Upper lobe of right lung (tissue), 1 donor: ENCODE measurements at regions not wholly inside any gene's neighbourhood (a gene's known extent, or its start where the extent isn't known, plus 50 kb on each side); places are given as distances from the start of the nearest gene placed in this dataset.

Experiments
- ATAC-seq: fragments of 200-7000 bp; cut with Tn5 transposase; one replicate; pipeline ENCODE4 v1.9.1; 2020; ENCODE audit warnings: mild to moderate bottlenecking, moderate library complexity
- DNase-seq: peaks from one replicate; pipeline ENCODE4 v3.0.0-alpha.2; 2020
- H3K27ac ChIP-seq: fragments of 200-600 bp; one replicate; pipeline ENCODE4 v1.8.0; 2022
- H3K27me3 ChIP-seq: fragments of 200-600 bp; one replicate; pipeline ENCODE4 v1.8.0; 2022; ENCODE audit warnings: mild to moderate bottlenecking
- H3K36me3 ChIP-seq: fragments of 200-600 bp; one replicate; pipeline ENCODE4 v1.8.0; 2022
- H3K4me1 ChIP-seq: fragments of 200-600 bp; one replicate; pipeline ENCODE4 v1.8.0; 2022
- H3K4me3 ChIP-seq: fragments of 200-600 bp; one replicate; pipeline ENCODE4 v1.8.0; 2022; ENCODE audit warnings: mild to moderate bottlenecking
- H3K9me3 ChIP-seq: fragments of 200-600 bp; one replicate; pipeline ENCODE4 v1.8.0; 2022
- CTCF ChIP-seq: fragments of 200-600 bp; IDR thresholded peaks from one replicate; pipeline ENCODE4 v1.8.0; 2022; ENCODE audit warnings: antibody characterized with exemption
- intact Hi-C: fragments of 100-400 bp; cut with DNase I; formaldehyde crosslinking; loops from one replicate; pipeline ENCODE4 v1.11.0; 2022
- donor health status: DM: no; HTN: yes; CAD: no; lungs with severe emphysema.

DNA sequence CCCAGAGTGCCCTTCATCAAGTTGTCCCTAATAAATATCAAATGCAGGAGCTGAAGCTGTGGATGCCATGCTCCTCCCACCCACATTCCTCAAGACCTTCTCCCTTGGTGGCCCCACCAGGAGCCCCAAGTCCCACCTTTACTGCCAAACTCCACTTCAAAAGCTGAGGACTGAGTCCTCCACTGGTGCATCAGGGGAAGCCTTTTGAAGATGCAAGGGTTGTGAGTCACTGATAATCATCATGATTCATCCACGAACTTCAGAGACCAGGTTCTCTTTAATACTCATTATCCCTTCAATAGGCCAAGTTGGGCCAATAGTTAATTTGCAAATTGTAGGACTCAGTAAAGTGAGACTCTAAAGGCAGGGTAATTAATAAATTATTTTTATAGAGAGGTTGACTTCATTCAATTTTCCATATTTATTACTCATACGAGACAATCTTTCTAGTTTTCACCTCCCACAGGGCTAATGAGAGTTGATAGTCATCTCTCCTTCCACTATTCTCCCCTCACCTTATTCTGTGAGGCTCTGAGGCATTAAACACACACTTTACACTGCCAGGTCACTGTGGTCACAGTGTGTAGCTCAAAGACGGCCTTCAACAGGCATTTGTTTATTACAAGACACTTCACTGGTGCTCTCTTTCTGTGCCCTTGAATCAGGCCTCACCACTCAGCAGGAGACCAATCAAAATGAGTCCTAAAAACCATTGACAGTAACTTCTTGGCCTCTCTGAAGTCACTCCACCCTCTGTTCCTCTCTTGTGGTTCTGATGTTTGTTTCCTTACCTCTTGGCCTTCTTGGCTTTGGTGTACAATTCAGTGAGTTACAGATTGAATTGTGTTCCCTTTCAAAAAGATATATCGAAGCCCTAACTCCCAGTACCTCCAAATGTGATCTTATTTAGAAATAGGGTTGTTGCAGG is 99.9 kb downstream of the TRIB2 start:
- no peak for TF ChIP-seq CTCF
- Histone ChIP-seq H3K36me3 (no peaks in the 10 kb centered on the region), H3K4me1 (peaks cover 29% of the 10 kb centered on the region), H3K27me3 (no peaks in the 10 kb centered on the region), H3K4me3 (no peak overlapping the region), H3K9me3 (no peaks in the 10 kb centered on the region), H3K27ac (no peak overlapping the region)
- DNase-seq (no peak), ATAC-seq (no peak)
- intact Hi-C loops = no loop called here

DNA sequence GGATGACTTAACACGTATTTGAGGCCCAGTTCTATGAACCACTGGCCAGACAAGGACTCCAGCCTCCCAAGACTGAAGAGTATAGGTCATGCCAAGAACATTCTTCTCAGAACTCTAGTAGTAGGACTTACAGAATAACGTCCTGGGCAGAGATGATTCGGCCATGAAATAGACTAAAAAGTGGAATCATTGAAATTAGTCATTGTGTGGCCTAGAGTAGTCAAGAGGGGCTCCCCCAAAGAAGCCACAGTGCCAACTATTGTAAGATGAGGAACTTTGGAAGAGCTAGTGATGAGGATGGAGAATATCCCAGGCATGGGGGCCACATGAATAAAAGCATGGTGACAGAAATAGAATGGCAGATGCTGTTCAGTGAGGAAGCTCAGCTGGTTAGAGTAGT is 101.1 kb downstream of the TRIB2 start:
- Histone ChIP-seq H3K27ac (peak overlapping the region; percentile 63), H3K4me3 (no peak overlapping the region), H3K9me3 (no peaks in the 10 kb centered on the region), H3K4me1 (peaks cover 29% of the 10 kb centered on the region), H3K36me3 (no peaks in the 10 kb centered on the region), H3K27me3 (no peaks in the 10 kb centered on the region)
- no peak for TF ChIP-seq CTCF
- ATAC-seq (no peak), DNase-seq (no peak)
- intact Hi-C loops = no loop called here

DNA sequence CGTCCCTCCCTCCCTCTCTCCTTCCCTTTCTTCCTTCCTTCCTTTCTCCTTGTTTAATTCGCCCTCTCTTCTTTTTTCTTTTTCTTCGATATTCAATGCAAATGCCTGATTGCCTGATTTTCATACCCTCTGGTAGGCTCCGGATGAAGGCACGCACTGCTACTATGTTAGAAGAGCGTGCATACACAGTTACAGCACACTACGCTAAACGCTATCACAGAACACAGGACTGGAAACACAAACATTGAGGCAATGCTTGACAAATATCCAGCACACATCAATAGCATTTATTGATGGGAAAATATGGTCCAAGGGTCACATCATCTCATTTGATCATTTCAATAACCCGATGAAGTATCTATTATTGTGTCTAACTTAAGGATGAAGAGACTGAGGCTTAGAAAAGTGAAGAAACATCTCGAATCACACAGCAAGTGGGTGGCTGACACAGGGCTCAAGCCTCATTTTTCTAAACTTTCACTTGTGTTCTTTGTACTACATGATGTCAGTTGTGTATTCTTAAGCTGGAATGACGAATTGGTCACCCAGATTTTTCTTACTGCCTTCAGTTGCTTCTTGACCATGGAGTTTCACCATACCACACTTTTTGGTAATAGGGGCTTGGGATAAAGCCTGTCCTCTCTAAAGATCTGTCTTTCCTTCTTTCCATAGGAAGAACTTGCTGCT is 101.8 kb downstream of the TRIB2 start:
- Histone ChIP-seq H3K27me3 (no peaks in the 10 kb centered on the region), H3K36me3 (no peaks in the 10 kb centered on the region), H3K4me3 (no peak overlapping the region), H3K4me1 (peaks cover 29% of the 10 kb centered on the region), H3K27ac (peak overlapping the region; percentile 63), H3K9me3 (no peaks in the 10 kb centered on the region)
- intact Hi-C loops = no loop called here
- no peak for TF ChIP-seq CTCF
- DNase-seq (no peak), ATAC-seq (no peak)

DNA sequence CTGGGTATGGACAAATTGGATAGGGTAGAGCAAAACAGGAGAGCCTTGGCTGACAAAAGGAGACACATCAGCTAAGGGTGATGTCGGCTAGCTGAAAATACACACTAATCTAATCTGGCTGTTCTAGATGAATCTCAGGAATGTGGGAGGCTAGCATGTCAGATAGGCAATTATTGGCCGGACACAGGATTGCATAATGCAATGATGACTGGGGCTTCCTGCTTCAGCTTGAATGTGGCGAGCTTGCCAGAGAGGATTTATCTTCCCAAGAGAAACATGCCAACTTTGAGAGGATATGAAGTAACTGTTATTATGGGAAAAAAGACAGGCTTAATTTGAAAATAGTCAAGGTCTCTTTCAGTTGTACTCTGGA is 102.4 kb downstream of the TRIB2 start:
- Histone ChIP-seq H3K27me3 (no peaks in the 10 kb centered on the region), H3K27ac (peak overlapping the region; percentile 63), H3K36me3 (no peaks in the 10 kb centered on the region), H3K4me3 (no peak overlapping the region), H3K4me1 (peaks cover 34% of the 10 kb centered on the region), H3K9me3 (no peaks in the 10 kb centered on the region)
- DNase-seq (no peak), ATAC-seq (peak; percentile 86)
- intact Hi-C loops = no loop called here
- no peak for TF ChIP-seq CTCF

- H3K9me3 ChIP-seq = no peaks in the 10 kb centered on the region
- TF ChIP-seq CTCF = no peak
- no peak for DNase-seq
- intact Hi-C loops = no loop called here
- H3K4me3 ChIP-seq = no peak overlapping the region
- H3K4me1 ChIP-seq = peaks cover 36% of the 10 kb centered on the region
- H3K27me3 ChIP-seq = no peaks in the 10 kb centered on the region
- no peaks in the 10 kb centered on the region for H3K36me3 ChIP-seq
- peak; percentile 35 for ATAC-seq
- peak overlapping the region; percentile 63 for H3K27ac ChIP-seq
Measured at GRCh38 chr2:12819721-12820120, 103.0 kb downstream of the TRIB2 start.
